ENCODE measurements at regions not wholly inside any gene's neighbourhood (a gene's known extent, or its start where the extent isn't known, plus 50 kb on each side); places are given as distances from the start of the nearest gene placed in this dataset.

GRCh38 chr7:52209614-52210013 lies 825.8 kb upstream of the POM121L12 start:
- Histone ChIP-seq H3K9me3 (ENCODE audit: control insufficient read depth, insufficient read depth, low read depth, low read length) (no peaks in the 10 kb centered on the region), H3K27ac (ENCODE audit: extremely low read depth, low read depth, low read length) (no peak overlapping the region), H3K4me1 (ENCODE audit: control insufficient read depth, insufficient read depth, low read length) (no peaks in the 10 kb centered on the region), H3K36me3 (ENCODE audit: control insufficient read depth in 2 of 2, insufficient read depth in 1 of 2, low read length in 2 of 2) (no peaks in the 10 kb centered on the region), H3K4me3 (ENCODE audit: low read depth, low read length) (no peak overlapping the region)
- ChIA-PET POLR2A (no interaction called here), CTCF (no interaction called here)
- TF ChIP-seq PRDM1 (tag by site-specific recombination; IDR thresholded peaks at IDR 0.05), result no peak
- no peak for TF ChIP-seq MYNN (tag by site-specific recombination; IDR thresholded peaks at IDR 0.05; ENCODE audit: borderline replicate concordance)
- TF ChIP-seq ZNF837 (tag by site-specific recombination; IDR thresholded peaks at IDR 0.05), result no peak
- no peak for TF ChIP-seq ZBTB49 (tag by site-specific recombination; IDR thresholded peaks at IDR 0.05; ENCODE audit: low read depth)
- TF ChIP-seq ZNF670 (tag by site-specific recombination; IDR thresholded peaks at IDR 0.05; ENCODE audit: low read depth), result no peak
- no peak for TF ChIP-seq ZSCAN18 (tag by site-specific recombination; IDR thresholded peaks at IDR 0.05)
- no peak for TF ChIP-seq ZNF416 (tag by site-specific recombination; IDR thresholded peaks at IDR 0.05)
- no peak for TF ChIP-seq ZNF645 (tag by site-specific recombination; IDR thresholded peaks at IDR 0.05)
- TF ChIP-seq ZBTB21 (tag by site-specific recombination; IDR thresholded peaks at IDR 0.05), result no peak
- no peak for TF ChIP-seq ZNF140 (tag by site-specific recombination; IDR thresholded peaks at IDR 0.05)
- no peak for TF ChIP-seq ZNF488 (tag by site-specific recombination; IDR thresholded peaks at IDR 0.05)
- no peak for TF ChIP-seq ZBTB20 (tag by site-specific recombination; IDR thresholded peaks at IDR 0.05)
- TF ChIP-seq ZNF560 (tag by site-specific recombination; IDR thresholded peaks at IDR 0.05; ENCODE audit: borderline replicate concordance), result no peak
- TF ChIP-seq PBX3 (CRISPR knock-in tag; IDR thresholded peaks at IDR 0.05), result no peak
- TF ChIP-seq ZNF843 (tag by site-specific recombination; IDR thresholded peaks at IDR 0.05), result no peak
- no peak for TF ChIP-seq ZNF585B (tag by site-specific recombination; IDR thresholded peaks at IDR 0.05)
- no peak for TF ChIP-seq ZNF394 (tag by site-specific recombination; IDR thresholded peaks at IDR 0.05; ENCODE audit: borderline replicate concordance)
- TF ChIP-seq ZNF449 (tag by site-specific recombination; IDR thresholded peaks at IDR 0.05), result no peak

All from HEK293 (cell line).